ENCODE measurements at regions not wholly inside any gene's neighbourhood (a gene's known extent, or its start where the extent isn't known, plus 50 kb on each side); places are given as distances from the start of the nearest gene placed in this dataset.
"Not testable (repeated sequence)": the region's sequence is repeated elsewhere in the genome, so short reads cannot be mapped to it uniquely, and the experiment has no call there.

DNA sequence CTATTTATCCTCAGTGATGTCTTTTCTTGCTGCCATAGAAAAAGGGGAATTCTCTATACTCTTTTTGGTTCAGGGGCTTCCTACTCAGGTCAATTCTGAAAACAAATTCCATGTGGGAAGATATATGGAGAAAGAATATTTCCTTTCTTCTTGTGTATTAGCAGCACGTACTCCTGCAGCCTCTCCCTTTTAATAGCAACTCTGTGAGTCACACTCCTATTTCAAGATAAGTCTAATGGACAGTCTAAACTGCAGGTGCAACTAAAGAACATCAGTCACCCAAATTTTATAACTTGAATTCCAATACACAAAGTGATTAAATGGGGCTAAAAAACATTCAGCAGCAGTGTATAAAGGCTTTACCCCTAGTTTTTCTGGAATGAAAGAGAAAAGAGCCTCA lies 942.2 kb downstream of the CNTNAP5 start:
- no peak for DNase-seq
- intact Hi-C loops (cut with DNase I, micrococcal nuclease), result no loop called here
- no peak for ATAC-seq

- DNase-seq (no peak), ATAC-seq (no peak)
- intact Hi-C loops (cut with DNase I, micrococcal nuclease), result no loop called here
Observed at GRCh38 chr2:124970030-124970429, 944.9 kb downstream of the CNTNAP5 start.

- ATAC-seq (no peak), DNase-seq (no peak)
- intact Hi-C loops (cut with DNase I, micrococcal nuclease), result no loop called here
Observed at GRCh38 chr2:124973396-124973795, 948.3 kb downstream of the CNTNAP5 start.

DNA sequence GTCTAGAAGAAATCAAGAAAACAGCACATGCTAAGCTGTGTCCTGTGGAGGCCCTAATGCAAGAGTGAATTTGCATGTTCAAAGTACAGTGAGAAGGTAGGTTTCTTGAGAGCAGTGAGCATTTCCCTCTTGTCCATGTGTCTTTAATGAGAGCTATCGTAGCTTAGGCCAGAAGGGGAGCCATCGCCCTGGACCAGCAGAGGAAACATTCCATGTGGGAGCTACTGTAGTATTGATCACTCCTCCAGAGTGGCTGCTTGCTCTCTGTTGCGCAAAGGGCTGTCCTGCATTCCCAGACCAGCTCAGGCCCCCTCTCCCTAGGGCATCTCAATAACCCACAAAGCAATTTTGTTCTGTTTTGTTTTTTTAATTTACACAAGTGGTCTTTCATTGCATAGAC lies 950.1 kb downstream of the CNTNAP5 start:
- DNase-seq, result no peak
- intact Hi-C loops (cut with DNase I, micrococcal nuclease), result no loop called here
- ATAC-seq, result no peak

GRCh38 chr2:124975648-124976047 lies 950.6 kb downstream of the CNTNAP5 start:
- intact Hi-C loops (cut with DNase I, micrococcal nuclease), result no loop called here
- ATAC-seq (no peak), DNase-seq (no peak)

- DNase-seq (no peak), ATAC-seq (peak; percentile 34)
- intact Hi-C loops (cut with DNase I, micrococcal nuclease), result no loop called here
Observed at GRCh38 chr2:124978597-124978996, 953.5 kb downstream of the CNTNAP5 start.

GRCh38 chr2:124983595-124983994 lies 958.5 kb downstream of the CNTNAP5 start:
- no peak for ATAC-seq
- DNase-seq, result no peak
- intact Hi-C loops (cut with DNase I, micrococcal nuclease), result no loop called here

- ATAC-seq, result no peak
- intact Hi-C loops (cut with DNase I, micrococcal nuclease), result no loop called here
- no peak for DNase-seq
Observed at GRCh38 chr2:124985270-124985669, 960.2 kb downstream of the CNTNAP5 start.

DNA sequence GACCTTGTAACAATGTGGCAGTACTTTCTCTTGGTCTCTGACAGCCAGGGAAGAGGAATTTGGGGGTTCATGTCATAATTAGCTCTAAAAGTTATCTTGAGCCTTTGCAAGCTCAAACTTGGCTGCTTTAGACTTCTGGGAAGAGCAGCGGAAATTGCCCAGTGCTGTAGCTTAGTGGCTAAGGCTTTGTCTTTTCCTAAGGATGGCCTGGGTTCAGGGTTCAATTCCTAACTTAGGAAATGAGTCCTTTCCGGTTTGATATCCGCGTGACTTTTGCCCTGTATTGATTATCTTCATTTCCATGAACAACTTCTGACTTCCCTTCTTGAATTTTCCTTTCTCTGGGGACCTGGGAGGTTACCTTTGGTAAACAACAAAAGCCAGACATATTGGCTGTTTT lies 961.0 kb downstream of the CNTNAP5 start:
- DNase-seq (no peak), ATAC-seq (no peak)
- intact Hi-C loops (cut with DNase I, micrococcal nuclease), result no loop called here

DNA sequence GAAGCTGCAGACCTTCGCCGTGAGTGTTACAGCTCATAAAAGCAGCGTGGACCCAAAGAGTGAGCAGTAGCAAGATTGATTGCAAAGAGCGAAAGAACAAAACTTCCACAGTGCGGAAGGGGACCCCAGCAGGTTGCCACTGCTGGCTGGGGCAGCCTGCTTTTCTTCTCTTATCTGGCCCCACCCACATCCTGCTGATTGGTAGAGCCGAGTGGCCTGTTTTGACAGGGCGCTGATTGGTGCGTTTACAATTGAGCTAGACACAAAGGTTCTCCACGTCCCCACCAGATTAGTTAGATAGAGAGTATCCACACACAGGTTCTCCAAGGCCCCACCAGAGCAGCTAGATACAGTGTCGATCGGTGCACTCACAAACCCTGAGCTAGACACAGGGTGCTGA lies 961.8 kb downstream of the CNTNAP5 start:
- DNase-seq; intact Hi-C loops (cut with DNase I, micrococcal nuclease); ATAC-seq: not testable (repeated sequence)

DNA sequence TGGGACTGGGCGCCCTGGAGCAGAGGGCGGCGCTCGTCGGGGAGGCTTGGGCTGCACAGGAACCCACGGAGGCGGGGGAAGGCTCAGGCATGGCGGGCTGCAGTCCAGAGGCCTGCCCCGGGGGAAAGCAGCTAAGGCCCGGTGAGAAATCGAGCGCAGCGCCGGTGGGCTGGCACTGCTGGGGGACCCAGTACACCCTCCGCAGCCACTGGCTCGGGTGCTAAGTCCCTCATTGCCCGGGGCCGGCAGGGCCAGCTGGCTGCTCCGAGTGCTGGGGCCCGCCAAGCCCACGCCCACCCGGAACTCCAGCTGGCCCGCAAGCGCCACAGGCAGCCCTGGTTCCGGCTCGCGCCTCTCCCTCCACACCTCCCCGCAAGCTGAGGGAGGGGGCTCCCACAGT lies 962.3 kb downstream of the CNTNAP5 start:
- DNase-seq; intact Hi-C loops (cut with DNase I, micrococcal nuclease); ATAC-seq: not testable (repeated sequence)

GRCh38 chr2:124988111-124988510 lies 963.0 kb downstream of the CNTNAP5 start:
- intact Hi-C loops (cut with DNase I, micrococcal nuclease), result no loop called here
- DNase-seq (no peak), ATAC-seq (no peak)

- no peak for ATAC-seq
- intact Hi-C loops (cut with DNase I, micrococcal nuclease), result no loop called here
- DNase-seq, result no peak
Observed at GRCh38 chr2:124988794-124989193, 963.7 kb downstream of the CNTNAP5 start.

DNA sequence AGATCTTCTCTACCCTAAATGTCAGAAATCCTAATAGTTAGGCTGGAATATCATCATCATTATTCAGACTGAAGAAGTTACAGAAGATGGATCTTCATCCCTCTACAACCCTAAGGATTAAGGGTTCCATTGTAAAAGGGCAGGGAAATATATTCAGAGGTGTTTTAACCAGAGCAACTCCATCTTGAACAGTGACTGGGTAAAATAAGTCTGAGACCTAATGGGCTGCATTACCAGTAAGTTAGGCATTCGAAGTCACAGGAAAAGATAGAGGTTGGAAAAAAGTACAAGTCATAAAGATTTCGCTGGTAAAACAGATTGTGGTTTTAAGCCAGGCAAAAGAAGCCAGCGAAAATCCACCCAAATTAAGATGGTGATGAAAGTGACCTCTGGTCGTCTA lies 968.7 kb downstream of the CNTNAP5 start:
- intact Hi-C loops (cut with DNase I, micrococcal nuclease), result no loop called here
- no peak for DNase-seq
- no peak for ATAC-seq

DNA sequence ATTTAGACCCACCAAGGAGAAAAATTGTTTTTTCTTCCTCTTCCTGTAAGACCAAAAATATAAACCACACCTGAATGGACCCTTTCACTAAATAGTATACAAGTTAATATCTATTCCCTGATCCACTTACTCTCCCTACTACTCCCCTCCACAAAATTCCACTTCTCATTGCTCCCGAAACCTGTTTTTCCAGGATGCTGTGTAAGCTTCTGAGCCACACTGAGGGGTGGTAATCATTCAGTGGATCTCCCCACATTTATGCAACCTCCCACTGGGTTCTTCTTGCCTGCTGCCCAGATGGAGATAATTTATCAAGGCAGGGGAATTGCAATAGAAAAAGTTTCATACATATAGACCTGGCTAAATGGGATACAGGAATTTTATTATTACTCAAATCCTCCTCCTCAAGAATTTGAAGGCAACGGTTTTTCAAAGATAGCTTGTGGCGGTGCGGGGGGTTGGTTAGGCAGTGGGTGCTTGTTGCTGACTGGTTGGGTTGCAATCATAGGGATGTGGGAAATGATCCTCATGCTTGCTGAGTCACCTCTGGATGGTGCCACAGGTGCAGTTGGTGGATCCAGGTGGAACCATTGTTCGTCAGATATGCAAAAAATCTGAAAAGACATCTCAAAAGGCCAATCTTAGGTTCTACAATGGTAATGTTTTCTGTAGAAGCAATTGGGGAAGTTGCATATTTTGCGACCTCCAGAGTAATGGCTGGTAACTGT lies 970.3 kb downstream of the CNTNAP5 start:
- DNase-seq (no peak), ATAC-seq (no peak)
- intact Hi-C loops (cut with DNase I, micrococcal nuclease), result no loop called here

DNA sequence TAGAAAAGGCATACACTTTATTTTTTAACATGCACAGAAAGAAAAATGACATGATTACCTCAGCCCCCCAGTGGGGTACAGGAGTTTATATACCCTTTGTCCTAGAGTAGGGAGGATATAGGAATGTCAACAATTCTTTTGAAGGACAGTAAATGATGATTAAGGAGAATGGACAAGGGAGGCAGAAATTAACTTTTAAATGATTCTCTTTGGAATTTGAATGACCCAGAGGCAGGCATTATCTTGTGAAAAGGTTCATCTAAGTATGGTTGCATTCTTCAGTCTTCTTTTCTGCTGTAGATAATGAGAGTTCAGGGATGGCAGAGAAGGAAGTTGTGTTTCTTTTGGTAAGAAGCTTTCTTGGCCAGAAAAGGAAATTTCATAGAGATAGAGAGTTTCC lies 971.3 kb downstream of the CNTNAP5 start:
- intact Hi-C loops (cut with DNase I, micrococcal nuclease), result no loop called here
- DNase-seq (no peak), ATAC-seq (no peak)

DNA sequence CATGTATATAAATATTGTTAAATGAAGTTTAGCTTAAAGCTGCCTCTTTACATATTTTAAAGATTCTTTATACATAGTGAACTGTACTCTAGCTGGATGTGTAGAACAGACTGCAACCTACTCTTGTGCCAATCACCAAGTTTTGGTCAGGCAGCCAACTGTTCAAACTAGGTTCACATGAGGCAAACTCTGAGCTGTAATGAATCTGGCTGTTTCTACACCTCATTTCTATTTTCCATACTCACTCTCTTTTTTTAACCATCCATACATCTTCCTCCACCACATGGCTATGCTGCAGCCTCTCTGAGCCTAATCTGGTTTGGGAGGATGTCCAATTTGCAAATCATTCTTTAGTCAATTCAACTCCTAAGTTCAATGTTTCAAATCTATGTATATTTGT lies 974.8 kb downstream of the CNTNAP5 start:
- DNase-seq (no peak), ATAC-seq (no peak)
- intact Hi-C loops (cut with DNase I, micrococcal nuclease), result no loop called here

- DNase-seq, result no peak
- no peak for ATAC-seq
- intact Hi-C loops (cut with DNase I, micrococcal nuclease), result no loop called here
Observed at GRCh38 chr2:125004106-125004800, 979.2 kb downstream of the CNTNAP5 start.

GRCh38 chr2:125006676-125007075 lies 981.6 kb downstream of the CNTNAP5 start:
- DNase-seq (no peak), ATAC-seq (no peak)
- intact Hi-C loops (cut with DNase I, micrococcal nuclease), result no loop called here

DNA sequence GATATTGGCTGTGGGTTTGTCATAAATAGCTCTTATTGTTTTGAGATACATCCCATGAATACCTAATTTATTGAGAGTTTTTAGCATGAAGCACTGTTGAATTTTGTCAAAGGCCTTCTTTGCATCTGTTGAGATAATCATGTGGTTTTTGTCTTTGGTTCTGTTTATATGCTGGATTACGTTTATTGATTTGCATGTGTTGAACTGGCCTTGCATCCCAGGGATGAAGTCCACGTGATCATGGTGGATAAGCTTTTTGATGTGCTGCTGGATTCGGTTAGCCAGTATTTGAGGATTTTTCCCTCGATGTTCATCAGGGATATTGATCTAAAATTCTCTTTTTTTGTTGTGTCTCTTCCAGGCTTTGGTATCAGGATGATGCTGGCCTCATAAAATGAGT lies 1003.6 kb downstream of the CNTNAP5 start:
- DNase-seq; ATAC-seq; intact Hi-C loops (cut with DNase I, micrococcal nuclease): not testable (repeated sequence)

DNA sequence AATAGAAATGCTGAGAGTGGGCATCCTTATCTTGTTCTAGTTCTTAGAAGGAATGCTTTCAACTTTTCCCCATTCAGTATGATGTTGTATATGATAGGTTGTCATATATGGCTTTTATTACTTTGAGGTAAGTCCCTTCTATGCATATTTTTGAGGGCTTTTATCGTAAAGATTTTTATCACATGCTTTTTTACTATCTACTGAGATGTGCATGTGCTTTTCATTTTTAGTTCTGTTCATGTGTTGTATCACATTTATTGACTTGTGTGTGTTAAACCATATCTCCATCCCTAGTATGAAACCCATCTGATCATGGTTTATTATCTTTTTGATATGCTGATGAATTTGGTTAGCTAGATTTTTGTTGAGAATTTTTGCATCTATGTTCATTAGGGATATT lies 1008.8 kb downstream of the CNTNAP5 start:
- ATAC-seq (no peak), DNase-seq (no peak)
- intact Hi-C loops (cut with DNase I, micrococcal nuclease), result no loop called here
